Ishikawa (cell line): ENCODE measurements at regions not wholly inside any gene's neighbourhood (a gene's known extent, or its start where the extent isn't known, plus 50 kb on each side); places are given as distances from the start of the nearest gene placed in this dataset.

Experiments used
- CEBPB ChIP-seq: IDR thresholded peaks from 2 replicates; pipeline ENCODE4 v1.6.1; 2012
- CREB1 ChIP-seq: IDR thresholded peaks from 2 replicates; pipeline ENCODE4 v1.6.1; 2012; ENCODE audit warnings: low read depth
- EGR1 ChIP-seq: IDR thresholded peaks from 2 replicates; pipeline ENCODE4 v1.6.1; 2012
- EP300 ChIP-seq: IDR thresholded peaks from 2 replicates; pipeline ENCODE4 v1.6.1; 2012; ENCODE audit warnings: borderline replicate concordance
- FOXM1 ChIP-seq: IDR thresholded peaks from 2 replicates; pipeline ENCODE4 v1.6.1; 2012; ENCODE audit warnings: low read depth, borderline replicate concordance
- MAX ChIP-seq: IDR thresholded peaks from 2 replicates; pipeline ENCODE4 v1.6.1; 2012
- NFIC ChIP-seq: IDR thresholded peaks from 2 replicates; pipeline ENCODE4 v1.6.1; 2012
- RAD21 ChIP-seq: IDR thresholded peaks from 2 replicates; pipeline ENCODE4 v1.6.1; 2012; ENCODE audit warnings: low read depth
- REST ChIP-seq: IDR thresholded peaks from 2 replicates; pipeline ENCODE4 v1.6.1; 2012; ENCODE audit warnings: low read depth, mild to moderate bottlenecking
- TAF1 ChIP-seq: IDR thresholded peaks from 2 replicates; pipeline ENCODE4 v1.6.1; 2012; ENCODE audit warnings: low read depth, mild to moderate bottlenecking
- TCF12 ChIP-seq: IDR thresholded peaks from 2 replicates; pipeline ENCODE4 v1.6.1; 2012; ENCODE audit warnings: low read depth
- TEAD4 ChIP-seq: IDR thresholded peaks from 2 replicates; pipeline ENCODE4 v1.6.1; 2012
- USF1 ChIP-seq: IDR thresholded peaks from 2 replicates; pipeline ENCODE4 v1.6.1; 2012
- YY1 ChIP-seq: IDR thresholded peaks from 2 replicates; pipeline ENCODE4 v1.6.1; 2012; ENCODE audit warnings: low read depth
- ZBTB7A ChIP-seq: IDR thresholded peaks from 2 replicates; pipeline ENCODE4 v1.6.1; 2012; ENCODE audit warnings: low read depth

GRCh38 chr5:18920966-18921365 is 1067.0 kb downstream of the CDH18 start:
- TF ChIP-seq EP300 (no peak), YY1 (no peak)

- TF ChIP-seq EP300 (no peak), TEAD4 (no peak), ZBTB7A (no peak), CEBPB (no peak), YY1 (no peak), CREB1 (no peak), FOXM1 (no peak)
These were observed 1055.9 kb downstream of the CDH18 start for GRCh38 chr5:18932081-18932480.

GRCh38 chr5:18944771-18945170 is 1043.2 kb downstream of the CDH18 start:
- no peak for TF ChIP-seq EGR1
- TF ChIP-seq REST = no peak
- no peak for TF ChIP-seq TEAD4
- TF ChIP-seq TCF12 = no peak
- TF ChIP-seq USF1 = no peak
- no peak for TF ChIP-seq EP300
- no peak for TF ChIP-seq CREB1
- no peak for TF ChIP-seq ZBTB7A
- no peak for TF ChIP-seq RAD21
- no peak for TF ChIP-seq NFIC
- no peak for TF ChIP-seq CEBPB
- no peak for TF ChIP-seq YY1
- TF ChIP-seq MAX = no peak
- TF ChIP-seq TAF1 = no peak
- no peak for TF ChIP-seq FOXM1

GRCh38 chr5:18954239-18954638 is 1033.8 kb downstream of the CDH18 start:
- TF ChIP-seq TEAD4 (no peak), FOXM1 (no peak), YY1 (no peak), CEBPB (no peak), TCF12 (no peak)

GRCh38 chr5:18959535-18959934 is 1028.5 kb downstream of the CDH18 start:
- no peak for TF ChIP-seq CEBPB
- no peak for TF ChIP-seq EGR1
- TF ChIP-seq TAF1 = no peak
- no peak for TF ChIP-seq USF1
- TF ChIP-seq CREB1 = no peak
- no peak for TF ChIP-seq FOXM1
- TF ChIP-seq RAD21 = no peak
- TF ChIP-seq EP300 = no peak
- no peak for TF ChIP-seq TCF12
- no peak for TF ChIP-seq ZBTB7A
- no peak for TF ChIP-seq REST

- no peak for TF ChIP-seq CEBPB
- TF ChIP-seq EGR1 = no peak
- TF ChIP-seq REST = no peak
- TF ChIP-seq RAD21 = no peak
- no peak for TF ChIP-seq EP300
- no peak for TF ChIP-seq YY1
- no peak for TF ChIP-seq MAX
- no peak for TF ChIP-seq TAF1
- TF ChIP-seq TCF12 = no peak
These were observed 1026.8 kb downstream of the CDH18 start for GRCh38 chr5:18961234-18961633.
